ENCODE measurements at regions not wholly inside any gene's neighbourhood (a gene's known extent, or its start where the extent isn't known, plus 50 kb on each side); places are given as distances from the start of the nearest gene placed in this dataset.
"Not testable (repeated sequence)": the region's sequence is repeated elsewhere in the genome, so short reads cannot be mapped to it uniquely, and the experiment has no call there.

DNA sequence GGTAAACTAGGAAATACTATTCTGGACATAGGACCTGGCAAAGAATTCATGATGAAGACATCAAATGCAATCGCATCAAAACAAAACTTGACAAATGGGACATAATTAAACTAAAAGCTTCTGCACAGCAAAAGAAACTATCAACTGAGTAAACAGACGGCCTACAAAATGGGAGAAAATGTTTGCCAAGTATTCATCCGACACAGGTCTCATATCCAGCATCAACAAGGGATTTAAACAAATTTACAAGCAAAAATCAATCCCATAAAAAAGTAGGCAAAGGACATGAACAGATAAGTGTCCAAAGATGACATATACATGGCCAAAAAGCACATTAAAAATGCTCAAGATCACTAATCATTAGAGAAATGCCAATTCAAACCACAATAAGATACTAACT is 1088.9 kb downstream of the NAALADL2 start:
- Mint-ChIP-seq H3K4me1 (peaks cover 7% of the 10 kb centered on the region), H3K27me3 (ENCODE audit: low read depth) (no peaks in the 10 kb centered on the region), H3K27ac (ENCODE audit: unreplicated experiment) (no peak overlapping the region), H3K36me3 (ENCODE audit: low read depth) (peaks cover 12% of the 10 kb centered on the region), H3K4me3 (no peak overlapping the region), H3K9me3 (peaks cover 20% of the 10 kb centered on the region)
- TF ChIP-seq, protein P1, sequence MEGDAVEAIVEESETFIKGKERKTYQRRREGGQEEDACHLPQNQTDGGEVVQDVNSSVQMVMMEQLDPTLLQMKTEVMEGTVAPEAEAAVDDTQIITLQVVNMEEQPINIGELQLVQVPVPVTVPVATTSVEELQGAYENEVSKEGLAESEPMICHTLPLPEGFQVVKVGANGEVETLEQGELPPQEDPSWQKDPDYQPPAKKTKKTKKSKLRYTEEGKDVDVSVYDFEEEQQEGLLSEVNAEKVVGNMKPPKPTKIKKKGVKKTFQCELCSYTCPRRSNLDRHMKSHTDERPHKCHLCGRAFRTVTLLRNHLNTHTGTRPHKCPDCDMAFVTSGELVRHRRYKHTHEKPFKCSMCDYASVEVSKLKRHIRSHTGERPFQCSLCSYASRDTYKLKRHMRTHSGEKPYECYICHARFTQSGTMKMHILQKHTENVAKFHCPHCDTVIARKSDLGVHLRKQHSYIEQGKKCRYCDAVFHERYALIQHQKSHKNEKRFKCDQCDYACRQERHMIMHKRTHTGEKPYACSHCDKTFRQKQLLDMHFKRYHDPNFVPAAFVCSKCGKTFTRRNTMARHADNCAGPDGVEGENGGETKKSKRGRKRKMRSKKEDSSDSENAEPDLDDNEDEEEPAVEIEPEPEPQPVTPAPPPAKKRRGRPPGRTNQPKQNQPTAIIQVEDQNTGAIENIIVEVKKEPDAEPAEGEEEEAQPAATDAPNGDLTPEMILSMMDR (conservative IDR thresholded peaks at IDR 0.05) = no peak
- DNase-seq (ENCODE audit: low read depth, low spot score) = no peak

DNA sequence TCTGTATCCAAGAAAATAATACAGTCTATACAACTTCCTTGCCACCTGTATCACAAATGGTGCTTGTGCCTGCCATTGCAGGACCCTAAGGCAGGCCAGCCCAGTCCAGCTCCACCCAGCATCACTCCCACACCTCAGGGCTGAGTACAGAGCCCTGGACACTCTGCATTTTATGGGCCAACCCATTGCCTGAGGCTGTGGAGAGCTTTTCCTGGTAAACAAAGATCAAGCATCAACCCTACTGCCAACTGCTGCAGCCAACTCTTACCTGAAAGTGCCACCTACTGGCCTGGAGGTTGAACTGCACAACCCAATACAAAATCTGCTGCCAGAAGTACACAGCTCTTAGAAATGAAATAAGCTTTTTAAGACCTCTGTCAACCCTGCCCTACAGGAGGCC is 1082.2 kb downstream of the NAALADL2 start:
- H3K4me1 Mint-ChIP-seq = no peaks in the 10 kb centered on the region
- H3K4me3 Mint-ChIP-seq = no peak overlapping the region
- H3K27ac Mint-ChIP-seq (ENCODE audit: unreplicated experiment) = no peak overlapping the region
- peaks cover 27% of the 10 kb centered on the region for H3K9me3 Mint-ChIP-seq
- no peaks in the 10 kb centered on the region for H3K27me3 Mint-ChIP-seq (ENCODE audit: low read depth)
- H3K36me3 Mint-ChIP-seq (ENCODE audit: low read depth) = peaks cover 24% of the 10 kb centered on the region
- DNase-seq (ENCODE audit: low read depth, low spot score) = no peak
- TF ChIP-seq, protein P1 (conservative IDR thresholded peaks at IDR 0.05) = peak; percentile 42

DNA sequence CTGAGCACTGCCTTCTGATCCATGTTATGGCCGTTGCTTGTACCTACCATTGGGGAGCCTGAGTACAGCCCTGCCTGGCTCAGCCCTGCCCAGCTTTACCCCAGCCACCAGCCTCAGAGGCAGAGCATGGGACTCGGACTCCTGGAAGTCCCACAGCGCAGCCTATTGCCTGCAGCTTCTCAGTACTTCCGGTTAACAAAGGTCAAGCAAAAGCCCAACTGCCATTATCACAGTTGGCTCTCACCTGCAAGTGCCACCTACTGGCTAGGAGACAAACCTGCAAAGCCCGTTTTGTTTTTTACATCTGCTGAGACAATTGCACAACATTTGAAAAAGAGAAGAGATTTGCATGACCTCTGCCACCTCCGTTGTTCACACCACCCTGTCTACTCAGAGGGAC is 1081.7 kb downstream of the NAALADL2 start:
- Mint-ChIP-seq H3K4me1 (no peaks in the 10 kb centered on the region), H3K27ac (ENCODE audit: unreplicated experiment) (no peak overlapping the region), H3K27me3 (ENCODE audit: low read depth) (no peaks in the 10 kb centered on the region), H3K4me3 (no peak overlapping the region), H3K36me3 (ENCODE audit: low read depth) (peaks cover 24% of the 10 kb centered on the region), H3K9me3 (peaks cover 26% of the 10 kb centered on the region)
- DNase-seq (ENCODE audit: low read depth, low spot score) = no peak
- TF ChIP-seq, protein P1 (conservative IDR thresholded peaks at IDR 0.05) = peak; percentile 4

DNA sequence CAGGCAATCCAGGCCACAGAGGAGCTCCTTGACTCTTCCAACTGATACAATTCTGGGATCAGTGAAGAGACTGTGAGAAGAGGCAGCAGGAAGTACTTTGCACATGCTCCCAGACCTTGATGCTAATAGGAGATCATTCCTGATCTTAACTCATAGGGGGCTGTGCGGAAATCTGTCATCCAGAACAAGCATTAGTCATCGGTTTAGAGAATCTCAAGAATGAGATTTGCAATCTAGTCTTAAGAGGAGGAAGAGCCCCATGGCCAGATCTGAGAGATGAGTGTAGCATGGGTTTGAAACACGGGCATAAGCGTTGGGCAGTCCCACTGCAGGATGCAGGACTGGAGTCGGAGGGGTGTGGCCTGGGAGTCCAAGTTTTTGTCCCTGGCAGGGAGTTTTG is 1081.1 kb downstream of the NAALADL2 start:
- Mint-ChIP-seq H3K27ac (ENCODE audit: unreplicated experiment) (peak overlapping the region; percentile 21), H3K27me3 (ENCODE audit: low read depth) (no peaks in the 10 kb centered on the region), H3K36me3 (ENCODE audit: low read depth) (peaks cover 19% of the 10 kb centered on the region), H3K9me3 (peaks cover 26% of the 10 kb centered on the region), H3K4me3 (no peak overlapping the region), H3K4me1 (no peaks in the 10 kb centered on the region)
- TF ChIP-seq, protein P1 (conservative IDR thresholded peaks at IDR 0.05) = no peak
- no peak for DNase-seq (ENCODE audit: low read depth, low spot score)

DNA sequence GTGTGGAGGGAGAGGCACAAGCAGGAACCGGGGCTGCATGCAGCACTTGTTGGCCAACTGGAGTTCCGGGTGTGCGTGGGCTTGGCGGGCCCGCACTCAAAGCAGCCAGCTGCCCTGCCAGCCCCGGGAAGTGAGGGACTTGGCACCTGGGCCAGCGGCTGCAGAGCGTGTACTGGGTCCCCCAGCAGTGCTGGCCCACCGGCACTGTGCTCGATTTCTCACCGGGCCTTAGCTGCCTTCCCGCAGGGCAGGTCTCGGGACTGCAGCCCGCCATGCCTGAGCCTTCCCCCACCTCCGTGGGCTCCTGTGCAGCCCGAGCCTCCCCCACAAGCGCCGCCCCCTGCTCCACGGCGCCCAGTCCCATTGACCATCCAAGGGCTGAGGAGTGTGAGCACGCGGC is 1078.2 kb downstream of the NAALADL2 start:
- Mint-ChIP-seq H3K9me3 (peaks cover 14% of the 10 kb centered on the region), H3K36me3 (ENCODE audit: low read depth) (peaks cover 18% of the 10 kb centered on the region)
- DNase-seq (ENCODE audit: low read depth, low spot score); H3K4me3 Mint-ChIP-seq; H3K27ac Mint-ChIP-seq (ENCODE audit: unreplicated experiment); H3K4me1 Mint-ChIP-seq; H3K27me3 Mint-ChIP-seq (ENCODE audit: low read depth): not testable (repeated sequence)

DNA sequence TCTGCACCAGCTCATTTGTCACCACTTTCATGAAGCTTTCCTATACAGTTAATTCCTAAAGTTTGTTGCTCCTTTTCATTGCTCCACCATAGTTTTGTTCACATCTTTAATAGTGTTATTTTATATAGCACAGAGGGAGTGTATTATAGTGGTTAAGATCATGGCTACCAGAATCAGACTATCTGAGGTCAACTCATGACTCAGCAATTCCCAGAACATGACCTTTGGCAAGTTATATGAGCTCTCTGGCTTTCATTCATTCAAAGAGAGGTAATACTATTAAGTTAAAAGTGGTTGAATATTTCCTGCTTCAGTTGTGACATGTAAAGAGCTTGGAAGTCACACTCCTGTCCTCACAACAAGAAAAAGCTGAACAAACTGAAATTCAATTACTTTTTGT is 1073.5 kb downstream of the NAALADL2 start:
- Mint-ChIP-seq H3K27me3 (ENCODE audit: low read depth) (no peaks in the 10 kb centered on the region), H3K9me3 (peaks cover 8% of the 10 kb centered on the region), H3K36me3 (ENCODE audit: low read depth) (peaks cover 6% of the 10 kb centered on the region), H3K4me3 (no peak overlapping the region), H3K4me1 (no peaks in the 10 kb centered on the region), H3K27ac (ENCODE audit: unreplicated experiment) (no peak overlapping the region)
- TF ChIP-seq, protein P1 (conservative IDR thresholded peaks at IDR 0.05) = no peak
- no peak for DNase-seq (ENCODE audit: low read depth, low spot score)

Data from neural crest cell (in vitro differentiated cells).